GM19043 (cell line): ENCODE measurements at regions not wholly inside any gene's neighbourhood (a gene's known extent, or its start where the extent isn't known, plus 50 kb on each side); places are given as distances from the start of the nearest gene placed in this dataset.

Source experiments
- ATAC-seq: cut with Tn5 transposase; IDR thresholded peaks from one replicate; pipeline ENCODE4 v1.9.1; 2021; ENCODE audit warnings: low read depth; ENCODE audit not compliant: unreplicated experiment

DNA sequence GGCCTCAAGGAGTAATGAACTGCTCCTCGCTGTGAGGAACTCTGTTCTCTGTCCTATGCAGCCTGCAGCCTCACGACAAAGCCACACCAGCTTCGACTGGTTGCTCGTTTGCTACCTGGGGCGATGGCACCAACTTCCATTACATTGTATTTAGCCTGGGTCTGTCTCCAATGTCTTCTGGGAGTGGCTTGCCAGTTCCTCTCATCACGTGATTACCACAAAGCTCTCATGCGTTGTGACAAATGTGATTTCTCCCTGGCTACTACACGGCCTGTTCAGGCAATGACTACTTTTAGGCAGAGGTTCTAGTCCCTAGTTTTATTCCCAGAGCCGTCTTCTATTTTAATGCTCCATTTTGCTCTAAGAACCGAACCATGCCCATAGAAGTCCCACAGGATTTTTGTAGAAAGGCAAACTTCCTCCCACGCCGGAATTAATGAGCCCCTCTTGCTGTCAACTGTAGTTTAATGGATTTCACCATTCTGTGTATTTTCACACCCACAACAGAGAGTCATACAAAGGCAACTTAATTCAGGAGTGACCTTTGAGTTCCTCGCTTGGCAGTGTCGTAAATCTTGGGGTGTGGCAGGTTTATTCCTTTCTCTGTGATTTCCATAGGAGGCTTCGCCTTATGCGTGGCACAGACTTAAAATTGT lies 351.9 kb downstream of the EFNB2 start:
- no peak for ATAC-seq

DNA sequence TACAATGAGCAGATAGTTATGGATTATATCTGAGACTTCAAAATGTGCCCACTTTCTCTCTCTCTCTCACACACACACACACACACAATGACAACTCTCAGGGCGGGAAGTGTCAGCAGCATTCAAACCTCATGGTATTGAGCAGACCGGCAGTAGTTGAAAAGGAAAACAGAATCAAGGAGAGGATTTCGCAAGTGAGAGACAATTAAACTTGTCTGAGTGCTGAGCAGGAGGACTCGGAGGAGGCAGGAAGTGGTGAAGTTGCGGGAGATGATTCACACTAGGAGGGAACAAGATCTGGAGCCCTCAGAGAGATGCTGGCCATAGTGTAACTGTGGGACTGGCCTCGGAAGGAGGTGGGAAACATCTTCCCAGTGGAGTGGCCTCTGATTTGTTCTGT lies 353.1 kb downstream of the EFNB2 start:
- ATAC-seq = no peak

DNA sequence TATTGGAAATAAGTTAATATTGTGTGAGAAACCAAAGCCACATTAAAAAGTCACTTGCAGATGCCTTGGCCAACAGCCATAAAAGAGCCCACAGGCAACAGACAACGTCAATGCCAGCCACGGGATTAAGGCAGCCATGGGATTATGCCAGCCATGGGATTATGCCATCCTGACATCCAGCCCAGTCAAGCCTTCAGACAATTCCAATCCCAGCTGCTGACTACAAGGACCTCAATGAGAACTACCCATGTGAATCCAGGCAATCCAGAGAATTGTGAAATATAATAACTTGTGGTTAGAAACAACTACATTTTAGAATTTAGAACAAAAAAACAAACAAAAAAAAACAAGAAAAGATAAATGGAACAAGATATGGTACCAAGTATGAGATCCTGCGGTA lies 356.6 kb downstream of the EFNB2 start:
- no peak for ATAC-seq

DNA sequence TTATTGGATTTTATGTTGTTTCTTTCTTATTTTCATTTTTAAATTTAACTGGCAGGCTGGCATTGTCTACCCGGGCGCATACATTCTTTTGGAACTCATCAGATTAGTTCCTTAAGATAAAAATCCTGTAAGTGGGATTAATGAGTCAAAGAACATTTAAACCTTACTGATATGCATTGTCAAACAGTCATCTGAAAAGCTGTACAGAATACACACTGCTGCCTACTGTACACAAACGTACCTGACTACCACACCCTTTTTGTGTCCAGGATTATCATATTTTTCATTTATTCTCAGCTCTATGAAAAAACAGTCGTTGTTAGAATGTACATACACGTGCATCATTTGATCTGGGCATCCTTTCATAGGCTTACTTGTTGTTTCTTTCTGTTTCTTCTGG lies 358.3 kb downstream of the EFNB2 start:
- ATAC-seq = no peak

DNA sequence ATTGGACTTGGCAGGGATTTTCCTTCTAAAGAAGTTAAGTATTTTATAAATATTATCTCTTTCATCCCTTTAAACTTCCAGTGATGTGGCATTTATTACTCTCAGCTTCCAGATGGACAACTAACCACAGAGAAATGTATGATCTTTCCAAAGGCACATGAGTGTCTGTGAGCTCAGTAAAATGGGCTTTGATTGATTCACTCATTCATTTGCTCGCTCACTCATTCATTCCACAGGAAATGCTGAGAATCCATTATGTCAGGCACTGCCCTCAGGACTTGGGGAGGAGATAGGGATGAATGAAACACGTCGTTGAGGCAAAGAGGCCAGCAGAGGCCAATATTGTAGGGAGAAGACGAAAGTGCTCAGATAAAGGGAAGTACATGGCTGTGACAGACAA lies 359.3 kb downstream of the EFNB2 start:
- no peak for ATAC-seq

DNA sequence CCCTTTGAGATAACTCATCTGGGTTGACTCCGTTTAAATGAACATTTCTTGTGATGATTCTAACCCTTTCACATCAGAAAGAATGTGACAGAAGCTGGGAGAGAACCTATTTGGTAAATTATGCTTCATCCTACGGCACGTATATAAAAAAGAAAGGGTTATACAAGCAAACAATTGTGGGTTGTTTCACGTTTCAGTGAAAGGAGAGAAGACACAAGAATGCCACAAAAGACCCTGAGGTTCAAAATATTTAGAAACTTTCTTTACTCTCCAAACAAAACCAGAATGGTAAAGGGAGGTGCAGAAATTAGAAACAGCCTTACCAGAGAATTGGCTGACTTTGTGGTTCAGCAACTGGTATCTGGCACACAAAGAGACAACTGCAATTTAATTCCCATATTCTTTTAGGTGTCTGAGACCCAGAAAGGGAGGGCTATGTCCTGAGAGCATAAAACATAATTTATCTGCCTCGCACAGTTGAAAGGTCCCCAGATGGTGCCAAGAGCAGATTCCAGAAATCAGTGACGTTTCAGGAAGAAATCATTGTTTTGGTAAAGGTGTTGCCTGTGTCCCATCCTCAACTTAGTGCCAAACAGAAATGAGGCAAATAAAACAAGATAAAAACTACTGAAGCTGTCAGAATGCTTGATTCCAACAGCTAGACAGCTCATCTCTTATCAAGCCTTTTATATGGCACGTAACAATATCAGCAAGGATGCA lies 361.4 kb downstream of the EFNB2 start:
- no peak for ATAC-seq

DNA sequence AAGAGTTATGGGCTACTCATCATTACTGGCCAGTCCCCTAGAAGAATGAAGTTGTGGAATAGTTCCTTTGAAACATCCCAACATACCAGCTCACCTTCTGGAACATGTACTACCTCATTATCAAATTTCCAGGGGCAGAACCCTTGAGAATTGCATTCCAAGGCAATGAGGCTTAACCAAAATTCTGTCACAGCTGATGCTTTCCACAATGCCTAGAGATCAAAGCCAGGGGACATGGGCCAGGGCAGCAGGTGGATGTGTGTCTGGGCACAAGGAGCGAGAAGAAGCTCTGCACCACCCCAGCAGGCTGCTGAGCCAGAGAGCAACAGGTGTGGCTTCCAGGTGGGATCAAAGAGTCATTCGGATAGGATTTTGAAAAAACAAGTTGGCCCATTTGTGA lies 362.1 kb downstream of the EFNB2 start:
- no peak for ATAC-seq

DNA sequence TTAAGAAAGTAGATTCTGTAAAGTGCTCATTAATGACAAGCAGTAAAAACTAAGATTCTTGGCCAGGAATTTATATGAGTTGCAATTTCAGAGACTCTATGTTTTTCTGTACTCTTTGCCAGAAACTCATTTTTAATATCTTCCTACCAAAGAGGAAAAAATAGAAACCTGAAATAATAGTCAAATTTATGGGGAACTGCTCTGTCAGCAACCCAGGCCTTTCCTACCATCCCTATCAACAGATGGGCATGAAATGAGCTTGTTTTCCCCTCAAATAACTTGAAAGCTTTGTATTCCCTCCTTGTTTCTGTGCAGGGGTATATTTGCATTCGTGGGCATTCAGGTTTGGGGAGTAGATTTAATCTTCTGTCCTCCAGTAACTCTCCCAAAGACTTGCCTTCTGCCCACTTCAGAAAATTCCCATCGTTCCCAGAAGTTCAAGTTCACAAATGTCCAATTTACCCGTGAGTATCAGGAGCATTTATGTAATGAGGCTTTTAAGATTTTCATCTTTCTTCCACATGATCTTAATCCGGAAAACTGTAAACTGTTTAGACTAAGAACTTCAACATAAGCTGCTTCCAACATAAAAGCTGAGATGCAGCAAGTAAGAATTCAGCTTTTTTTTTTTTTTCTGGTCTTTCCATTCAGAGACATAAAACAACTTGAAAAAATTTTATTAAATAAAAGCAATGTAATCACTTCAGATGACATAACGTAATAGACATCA lies 363.1 kb downstream of the EFNB2 start:
- no peak for ATAC-seq

DNA sequence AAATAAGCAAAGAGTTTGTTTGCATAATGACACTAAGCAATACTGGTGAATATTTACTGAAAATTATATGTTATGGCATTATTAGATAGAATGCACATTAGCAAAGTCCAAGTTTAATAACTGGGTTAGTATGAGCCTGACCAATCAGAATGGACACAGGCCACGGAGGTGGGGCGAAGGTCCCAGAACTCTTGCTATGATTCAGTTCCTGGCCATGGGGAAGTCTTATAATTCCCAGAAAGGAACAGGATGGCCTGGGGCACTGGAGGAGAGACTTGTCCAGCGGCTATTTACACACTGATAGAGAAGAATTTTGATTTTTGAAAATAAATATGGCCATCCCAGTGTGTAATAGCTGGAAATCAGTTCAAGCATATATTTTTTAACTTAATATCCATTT lies 372.0 kb downstream of the EFNB2 start:
- ATAC-seq = no peak

DNA sequence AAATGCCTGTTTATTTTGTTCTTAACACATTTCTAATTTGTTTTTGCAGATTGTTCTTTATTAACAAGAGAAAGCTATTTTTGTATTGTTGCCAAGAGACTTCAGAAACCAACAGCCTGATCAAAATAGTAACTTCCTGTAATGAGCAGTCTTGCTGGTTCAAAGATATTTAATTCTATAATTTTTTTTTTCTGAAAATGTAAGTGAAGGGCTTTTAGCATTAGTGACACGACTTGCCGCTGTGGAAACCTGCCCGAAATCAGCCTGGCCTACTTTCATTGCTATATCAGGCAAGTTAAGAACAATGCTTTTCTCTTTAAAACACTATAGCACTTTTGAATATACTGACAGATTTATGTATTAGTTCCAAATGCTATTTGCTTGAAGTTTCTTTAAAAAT lies 374.3 kb downstream of the EFNB2 start:
- ATAC-seq = no peak

DNA sequence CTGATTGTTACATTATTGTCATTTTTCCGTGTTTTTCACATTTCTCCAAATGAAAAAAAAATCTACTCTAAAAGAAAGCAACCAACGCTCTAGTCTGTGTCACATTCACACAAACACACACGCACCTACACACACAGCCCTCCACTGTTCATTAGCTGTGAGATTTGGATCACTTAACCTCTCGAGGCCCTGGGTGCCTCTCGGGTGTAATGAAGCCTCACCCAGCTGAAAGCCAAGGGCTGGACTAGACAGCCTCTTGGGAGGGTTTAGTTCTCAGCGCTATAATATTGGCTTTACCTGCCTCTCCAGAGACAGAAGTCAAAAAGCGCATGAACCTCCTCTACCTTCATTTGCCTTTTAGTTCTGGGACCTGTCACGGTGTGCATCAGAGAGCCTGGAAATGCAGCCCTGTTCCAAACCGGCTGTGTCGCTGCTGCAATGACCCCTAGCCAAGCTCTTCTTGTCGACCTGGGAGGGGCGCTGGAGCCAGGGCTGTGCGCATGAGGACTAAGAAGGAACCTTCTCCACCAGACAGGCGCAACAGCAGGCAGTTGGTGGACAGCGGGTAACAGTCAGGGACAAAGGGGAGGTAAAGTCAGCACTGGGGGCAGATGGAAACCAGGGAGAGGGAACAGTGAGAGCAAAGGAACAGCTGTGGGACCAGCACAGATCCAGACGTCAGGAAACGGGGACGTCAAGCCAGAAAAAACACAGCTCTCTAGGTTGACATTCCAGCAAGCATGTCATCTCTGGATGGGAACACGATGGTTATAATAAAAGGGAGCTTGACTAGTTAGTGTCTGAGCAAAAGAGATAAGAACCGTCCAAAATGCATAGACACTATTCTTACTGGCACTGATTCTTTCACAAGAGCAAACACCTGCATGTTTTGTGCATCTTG lies 375.9 kb downstream of the EFNB2 start:
- ATAC-seq = no peak

DNA sequence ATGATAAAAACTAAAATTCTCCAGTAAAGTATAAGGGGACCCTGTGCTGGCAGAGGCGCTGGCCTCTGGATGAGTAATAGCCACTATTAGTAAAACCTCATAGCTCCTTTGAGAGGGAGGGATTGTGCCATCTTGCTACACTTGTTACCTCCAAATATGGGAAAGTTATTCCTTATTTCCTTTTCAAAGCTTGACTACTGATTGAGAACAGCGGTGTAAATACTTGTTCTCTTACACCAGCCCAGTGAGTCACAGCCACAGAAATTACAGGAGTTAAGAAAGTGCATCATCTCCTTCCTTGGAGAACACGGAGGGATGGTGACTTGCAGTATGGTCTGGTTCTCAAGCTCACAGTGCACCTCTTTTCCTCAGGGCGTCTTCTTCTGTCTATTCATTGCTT lies 379.0 kb downstream of the EFNB2 start:
- no peak for ATAC-seq

DNA sequence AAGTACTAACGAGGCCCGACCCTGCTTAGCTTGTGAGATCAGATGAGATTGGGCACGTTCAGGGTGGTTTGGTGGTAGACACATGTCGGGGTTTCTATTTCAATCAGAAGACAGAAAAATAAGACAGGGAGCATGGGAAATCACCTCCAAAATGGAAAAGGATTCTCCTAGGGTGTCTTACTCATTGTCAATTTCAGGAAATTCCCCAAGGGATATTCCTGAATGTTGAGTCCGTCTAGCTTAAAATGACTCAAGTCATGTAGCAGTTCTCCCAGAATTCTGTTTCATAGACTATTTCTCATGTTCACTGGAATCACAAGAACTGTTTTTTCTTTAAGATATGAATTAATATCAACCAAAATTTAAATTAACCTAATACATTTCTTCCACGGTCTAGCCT lies 380.1 kb downstream of the EFNB2 start:
- no peak for ATAC-seq

DNA sequence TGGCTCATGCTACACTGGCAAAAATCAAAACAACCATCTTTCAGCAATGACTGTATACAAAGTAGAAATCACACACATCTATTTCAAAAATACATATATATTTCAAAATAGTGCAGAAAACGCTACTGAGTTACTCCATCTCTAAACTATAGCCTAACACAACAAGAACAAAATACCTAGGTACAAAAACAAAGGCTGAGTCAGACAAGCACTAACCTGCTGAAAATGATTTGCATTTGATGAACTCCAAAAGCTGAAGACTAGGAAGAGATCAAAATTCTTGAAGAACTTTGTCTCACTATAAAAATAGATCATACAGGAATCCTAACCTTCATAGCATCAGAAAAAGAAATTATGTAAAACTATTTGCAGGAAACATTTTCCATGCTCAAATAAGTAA lies 381.6 kb downstream of the EFNB2 start:
- ATAC-seq = no peak

DNA sequence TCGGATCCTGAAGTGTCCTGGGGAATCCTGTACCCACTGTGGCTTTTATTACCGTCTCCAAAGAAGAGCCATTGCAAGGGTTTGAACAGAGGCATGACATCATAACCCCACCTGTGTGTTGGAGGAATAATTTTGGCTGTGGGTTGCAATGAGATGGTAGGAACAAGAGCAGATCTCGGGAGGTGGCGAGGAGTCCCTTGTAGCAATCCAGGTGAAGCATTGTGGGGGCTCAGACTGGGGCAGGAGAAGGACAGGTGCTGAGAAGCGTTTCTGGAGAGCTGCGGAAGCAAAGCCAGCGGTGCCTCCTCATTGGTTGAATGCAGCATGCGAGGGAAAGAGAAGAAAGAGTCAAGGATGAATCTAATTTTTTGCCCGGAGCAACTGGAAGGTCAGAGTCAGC lies 382.4 kb downstream of the EFNB2 start:
- no peak for ATAC-seq

DNA sequence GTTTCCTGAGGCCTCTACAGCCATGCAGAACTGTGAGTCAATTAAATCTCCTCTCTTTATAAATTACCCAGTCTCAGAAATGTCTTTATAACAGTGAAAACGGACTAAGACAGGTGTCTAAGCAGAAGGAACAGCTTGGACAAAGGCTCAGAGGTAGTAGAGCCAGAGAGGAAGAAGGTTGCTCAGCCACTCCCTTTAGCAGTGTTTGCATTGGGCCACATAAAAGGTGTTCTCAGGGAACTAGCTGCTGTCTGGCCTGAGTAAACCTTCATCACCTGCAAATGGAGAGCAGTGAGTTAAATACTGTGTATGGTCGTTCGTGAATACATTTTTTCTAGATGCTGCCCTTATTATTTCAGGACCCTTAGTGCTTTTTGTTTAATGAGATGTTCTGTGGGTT lies 383.4 kb downstream of the EFNB2 start:
- no peak for ATAC-seq

DNA sequence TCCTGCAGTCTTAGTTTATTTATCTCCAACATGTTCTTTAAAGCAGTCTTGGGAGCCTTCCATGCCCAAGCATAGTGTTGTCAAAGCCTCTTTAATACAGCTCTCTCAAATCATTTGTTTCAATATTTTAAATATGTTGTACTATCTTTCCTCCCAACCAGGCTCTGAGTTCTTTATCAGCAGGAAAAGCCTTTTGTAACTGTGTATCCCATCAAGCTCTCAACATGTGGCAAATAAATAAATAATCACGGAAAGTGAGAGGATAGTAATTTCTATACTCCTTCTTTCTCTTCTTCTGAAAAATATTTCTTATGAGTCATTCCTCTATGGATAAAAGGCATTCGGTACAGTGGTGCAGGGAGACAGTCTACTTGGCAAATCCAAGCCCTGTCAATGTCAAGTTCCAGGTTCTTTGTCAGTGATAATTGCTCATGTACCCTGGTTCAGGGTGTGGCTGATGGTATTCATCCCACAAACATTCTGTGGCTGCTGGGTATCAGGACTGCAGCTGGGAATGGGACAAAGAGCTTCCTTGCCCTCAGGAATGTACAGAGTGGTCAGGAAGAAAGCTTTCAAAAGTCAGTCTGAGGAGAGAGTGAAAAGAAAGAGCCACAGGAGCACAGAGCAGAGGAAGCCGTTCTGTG lies 384.3 kb downstream of the EFNB2 start:
- ATAC-seq = no peak

DNA sequence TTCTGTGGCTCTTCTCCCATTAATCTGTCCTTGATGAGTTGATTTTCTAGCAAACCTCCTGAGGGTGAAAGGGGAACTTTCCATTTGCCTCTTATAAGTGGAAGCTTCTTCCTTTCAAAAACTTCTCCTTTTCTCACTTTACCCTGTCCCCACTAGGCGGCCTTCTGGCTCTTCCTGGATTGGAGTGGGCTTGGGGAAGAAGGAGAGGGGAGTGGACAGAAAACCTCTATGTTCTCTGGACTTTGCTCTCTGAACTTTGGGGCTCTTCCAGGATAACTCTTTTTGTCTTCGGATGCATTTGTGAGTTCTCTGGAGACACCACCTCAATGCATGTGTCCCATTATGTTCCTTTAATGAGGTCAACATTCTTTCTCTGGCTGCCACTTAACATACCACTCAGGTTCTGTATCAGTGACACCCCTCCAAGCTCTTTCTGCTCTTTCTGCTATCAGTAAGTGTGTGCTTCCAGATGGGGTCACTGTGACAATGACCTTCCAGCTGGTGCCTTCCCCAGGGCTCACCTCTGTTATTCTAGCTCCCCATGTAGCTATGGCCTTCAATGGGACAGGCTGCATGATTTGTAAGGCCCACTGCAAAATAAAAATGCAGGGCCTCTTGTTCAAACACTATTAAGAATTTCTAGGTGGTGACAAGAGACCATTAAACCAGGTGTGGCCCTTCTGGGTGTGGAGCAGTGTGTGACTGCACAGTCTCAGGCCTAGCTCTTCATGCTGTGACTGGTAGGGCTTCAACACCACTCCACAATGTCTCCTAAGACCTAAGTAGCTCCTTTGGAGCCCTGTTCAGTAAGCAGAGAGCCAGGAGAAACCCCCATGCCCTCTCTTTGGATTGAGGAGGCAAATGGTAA lies 389.2 kb downstream of the EFNB2 start:
- no peak for ATAC-seq

DNA sequence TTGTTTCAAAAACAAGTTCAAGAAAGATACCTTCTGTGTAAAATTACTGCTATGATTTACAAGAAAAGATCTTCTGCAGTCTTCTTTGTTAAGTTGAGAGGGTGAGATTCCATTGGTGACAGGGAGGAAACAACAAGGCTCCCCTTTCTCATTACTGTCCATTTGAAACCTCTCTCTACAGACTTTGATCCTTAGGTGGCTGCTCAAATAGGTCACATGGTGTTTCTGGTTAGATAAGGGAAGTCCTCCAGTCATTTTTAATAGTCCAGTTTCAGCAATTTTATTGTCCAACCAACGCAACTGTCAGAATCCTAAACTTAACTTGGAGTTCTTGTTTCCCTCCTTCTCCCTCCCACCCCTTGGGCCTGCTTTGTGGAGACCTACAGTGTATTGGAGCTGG lies 390.4 kb downstream of the EFNB2 start:
- no peak for ATAC-seq
